ENCODE measurements at regions not wholly inside any gene's neighbourhood (a gene's known extent, or its start where the extent isn't known, plus 50 kb on each side); places are given as distances from the start of the nearest gene placed in this dataset.

- TF ChIP-seq POLR2A (IDR thresholded peaks at IDR 0.05; ENCODE audit: low read length) (no peak), GATA1 (IDR thresholded peaks at IDR 0.05; ENCODE audit: low read depth, low read length) (no peak)
Measured at GRCh38 chrX:4831574-4831973, 1118.1 kb upstream of the PRKX start.

Data from erythroblast (primary cell).